ENCODE measurements at regions not wholly inside any gene's neighbourhood (a gene's known extent, or its start where the extent isn't known, plus 50 kb on each side); places are given as distances from the start of the nearest gene placed in this dataset.

DNA sequence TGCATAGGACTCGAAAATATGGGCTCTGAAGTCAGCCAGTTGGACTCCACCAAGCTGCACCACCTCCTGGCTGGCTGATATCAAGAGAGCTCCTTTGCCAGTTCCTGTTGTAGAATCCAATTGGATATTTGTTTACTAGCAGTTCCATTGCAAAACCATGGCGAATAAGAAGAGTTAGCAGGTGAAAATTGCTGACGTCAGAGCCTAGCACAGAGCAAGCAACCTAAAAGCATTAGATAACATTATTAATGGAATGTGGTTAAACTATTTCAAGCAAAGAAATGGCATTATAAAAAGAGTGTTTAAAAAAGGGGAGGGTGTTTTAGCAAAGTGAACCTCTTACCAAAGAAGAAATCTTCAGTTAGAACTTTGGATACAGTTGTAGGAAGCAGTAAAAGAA is 1816.3 kb upstream of the TENM3 start:
- TF ChIP-seq, protein P1, sequence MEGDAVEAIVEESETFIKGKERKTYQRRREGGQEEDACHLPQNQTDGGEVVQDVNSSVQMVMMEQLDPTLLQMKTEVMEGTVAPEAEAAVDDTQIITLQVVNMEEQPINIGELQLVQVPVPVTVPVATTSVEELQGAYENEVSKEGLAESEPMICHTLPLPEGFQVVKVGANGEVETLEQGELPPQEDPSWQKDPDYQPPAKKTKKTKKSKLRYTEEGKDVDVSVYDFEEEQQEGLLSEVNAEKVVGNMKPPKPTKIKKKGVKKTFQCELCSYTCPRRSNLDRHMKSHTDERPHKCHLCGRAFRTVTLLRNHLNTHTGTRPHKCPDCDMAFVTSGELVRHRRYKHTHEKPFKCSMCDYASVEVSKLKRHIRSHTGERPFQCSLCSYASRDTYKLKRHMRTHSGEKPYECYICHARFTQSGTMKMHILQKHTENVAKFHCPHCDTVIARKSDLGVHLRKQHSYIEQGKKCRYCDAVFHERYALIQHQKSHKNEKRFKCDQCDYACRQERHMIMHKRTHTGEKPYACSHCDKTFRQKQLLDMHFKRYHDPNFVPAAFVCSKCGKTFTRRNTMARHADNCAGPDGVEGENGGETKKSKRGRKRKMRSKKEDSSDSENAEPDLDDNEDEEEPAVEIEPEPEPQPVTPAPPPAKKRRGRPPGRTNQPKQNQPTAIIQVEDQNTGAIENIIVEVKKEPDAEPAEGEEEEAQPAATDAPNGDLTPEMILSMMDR (conservative IDR thresholded peaks at IDR 0.05; ENCODE audit: low read depth, low read length) = no peak
- no peak for TF ChIP-seq EZH2 (IDR thresholded peaks at IDR 0.05; ENCODE audit: borderline replicate concordance, low read depth, low read length, poor library complexity, severe bottlenecking)
